ENCODE measurements at regions not wholly inside any gene's neighbourhood (a gene's known extent, or its start where the extent isn't known, plus 50 kb on each side); places are given as distances from the start of the nearest gene placed in this dataset.

- no peak for TF ChIP-seq CTCF (IDR thresholded peaks at IDR 0.05)
- no peak for TF ChIP-seq POLR2AphosphoS5 (IDR thresholded peaks at IDR 0.05)
- no peak for TF ChIP-seq POLR2A (IDR thresholded peaks at IDR 0.05)
- no peak for TF ChIP-seq EP300 (IDR thresholded peaks at IDR 0.05)
Measured at GRCh38 chr4:1542516-1543320, 136.5 kb upstream of the NKX1-1 start.

Data from stomach (tissue), 4 donors.